GM12864 (cell line): ENCODE measurements at regions not wholly inside any gene's neighbourhood (a gene's known extent, or its start where the extent isn't known, plus 50 kb on each side); places are given as distances from the start of the nearest gene placed in this dataset.
"Not testable (repeated sequence)": the region's sequence is repeated elsewhere in the genome, so short reads cannot be mapped to it uniquely, and the experiment has no call there.

Experiments used
- DNase-seq: peaks from one replicate; pipeline ENCODE4 v3.0.0-alpha.2; 2011; ENCODE audit warnings: low read depth
- H3K4me3 ChIP-seq: 2 replicates; pipeline ENCODE4 v1.5.1; 2011; ENCODE audit warnings: mild to moderate bottlenecking, low read depth, low read length, control low read depth
- TF ChIP-seq, protein P1 (sequence below): IDR thresholded peaks from 2 replicates; pipeline ENCODE4 v1.5.1; 2011; ENCODE audit warnings: low read depth, mild to moderate bottlenecking, moderate library complexity, low read length, control low read depth, inconsistent platforms; ENCODE audit errors: missing control alignments

DNA sequence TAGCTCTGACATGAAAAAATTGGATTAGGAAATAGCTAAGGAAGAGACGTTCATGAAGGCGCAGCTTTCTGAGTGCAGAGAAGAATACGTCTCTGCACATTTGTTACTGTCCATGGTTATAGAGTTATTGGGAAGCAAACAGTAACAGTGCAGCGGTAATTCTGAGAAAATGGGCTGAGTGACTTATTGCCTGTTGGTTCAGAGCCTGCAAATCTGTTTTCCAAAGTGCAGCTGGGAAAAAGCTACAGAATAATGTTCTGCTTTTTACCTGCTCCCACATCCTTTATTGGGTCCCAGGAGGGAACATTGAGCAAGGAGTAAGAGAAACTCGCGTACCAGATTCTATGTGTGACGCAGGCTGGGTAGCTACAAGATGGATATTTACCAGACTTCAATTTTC, 160.2 kb downstream of the BTBD3 start:
- TF ChIP-seq, protein P1, sequence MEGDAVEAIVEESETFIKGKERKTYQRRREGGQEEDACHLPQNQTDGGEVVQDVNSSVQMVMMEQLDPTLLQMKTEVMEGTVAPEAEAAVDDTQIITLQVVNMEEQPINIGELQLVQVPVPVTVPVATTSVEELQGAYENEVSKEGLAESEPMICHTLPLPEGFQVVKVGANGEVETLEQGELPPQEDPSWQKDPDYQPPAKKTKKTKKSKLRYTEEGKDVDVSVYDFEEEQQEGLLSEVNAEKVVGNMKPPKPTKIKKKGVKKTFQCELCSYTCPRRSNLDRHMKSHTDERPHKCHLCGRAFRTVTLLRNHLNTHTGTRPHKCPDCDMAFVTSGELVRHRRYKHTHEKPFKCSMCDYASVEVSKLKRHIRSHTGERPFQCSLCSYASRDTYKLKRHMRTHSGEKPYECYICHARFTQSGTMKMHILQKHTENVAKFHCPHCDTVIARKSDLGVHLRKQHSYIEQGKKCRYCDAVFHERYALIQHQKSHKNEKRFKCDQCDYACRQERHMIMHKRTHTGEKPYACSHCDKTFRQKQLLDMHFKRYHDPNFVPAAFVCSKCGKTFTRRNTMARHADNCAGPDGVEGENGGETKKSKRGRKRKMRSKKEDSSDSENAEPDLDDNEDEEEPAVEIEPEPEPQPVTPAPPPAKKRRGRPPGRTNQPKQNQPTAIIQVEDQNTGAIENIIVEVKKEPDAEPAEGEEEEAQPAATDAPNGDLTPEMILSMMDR, result no peak
- no peak overlapping the region for H3K4me3 ChIP-seq
- no peak for DNase-seq

DNA sequence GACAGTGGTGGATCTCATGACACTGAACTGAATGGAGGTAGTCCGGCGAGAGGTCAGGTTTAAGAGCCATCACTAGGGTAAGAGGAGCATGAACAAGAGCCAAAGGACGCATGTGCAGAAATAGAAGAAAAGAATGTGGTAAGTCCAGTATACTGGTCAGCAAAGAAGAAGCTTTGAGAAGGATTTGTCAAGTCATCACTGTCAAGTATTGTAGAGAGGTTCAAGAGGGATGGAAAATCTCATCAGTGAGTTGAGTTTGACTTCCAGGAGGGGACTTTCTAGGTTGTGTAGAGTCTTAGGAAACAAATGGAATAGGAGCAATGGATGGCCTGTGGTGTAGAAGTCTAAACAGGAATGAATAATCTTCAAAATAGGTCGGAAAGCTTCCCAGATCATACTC, 161.8 kb downstream of the BTBD3 start:
- H3K4me3 ChIP-seq, result no peak overlapping the region
- DNase-seq, result no peak
- TF ChIP-seq, protein P1, result no peak

DNA sequence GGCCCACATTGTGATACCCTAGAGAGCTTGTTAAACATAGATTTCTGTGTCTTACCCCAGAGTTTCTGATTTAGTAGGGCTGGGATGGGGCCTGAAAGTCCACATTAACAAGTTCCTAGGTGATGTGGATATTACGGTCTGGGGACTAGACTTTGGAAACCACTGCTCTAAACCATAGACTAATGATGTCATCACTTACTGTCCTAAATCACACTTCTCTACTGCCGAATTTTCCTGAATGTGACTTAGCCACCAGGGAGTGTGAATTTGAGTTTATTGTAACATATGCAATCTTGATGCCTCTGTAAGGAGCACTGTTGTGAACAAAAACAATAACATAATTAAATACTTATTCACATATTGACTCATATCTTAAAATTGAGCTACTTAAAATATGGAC, 165.6 kb downstream of the BTBD3 start:
- DNase-seq, result no peak
- H3K4me3 ChIP-seq, result no peak overlapping the region

GRCh38 chr20:12084482-12084881, 166.8 kb downstream of the BTBD3 start:
- TF ChIP-seq, protein P1, result no peak
- no peak for DNase-seq
- H3K4me3 ChIP-seq, result no peak overlapping the region

More for the DNA sequence above, 165.6 kb downstream of the BTBD3 start:
- TF ChIP-seq, protein P1, result no peak

GRCh38 chr20:12086359-12086758, 168.7 kb downstream of the BTBD3 start:
- TF ChIP-seq, protein P1, result no peak
- DNase-seq, result no peak
- no peak overlapping the region for H3K4me3 ChIP-seq

GRCh38 chr20:12090920-12091319, 173.2 kb downstream of the BTBD3 start:
- H3K4me3 ChIP-seq, result no peak overlapping the region
- TF ChIP-seq, protein P1, result no peak
- no peak for DNase-seq

DNA sequence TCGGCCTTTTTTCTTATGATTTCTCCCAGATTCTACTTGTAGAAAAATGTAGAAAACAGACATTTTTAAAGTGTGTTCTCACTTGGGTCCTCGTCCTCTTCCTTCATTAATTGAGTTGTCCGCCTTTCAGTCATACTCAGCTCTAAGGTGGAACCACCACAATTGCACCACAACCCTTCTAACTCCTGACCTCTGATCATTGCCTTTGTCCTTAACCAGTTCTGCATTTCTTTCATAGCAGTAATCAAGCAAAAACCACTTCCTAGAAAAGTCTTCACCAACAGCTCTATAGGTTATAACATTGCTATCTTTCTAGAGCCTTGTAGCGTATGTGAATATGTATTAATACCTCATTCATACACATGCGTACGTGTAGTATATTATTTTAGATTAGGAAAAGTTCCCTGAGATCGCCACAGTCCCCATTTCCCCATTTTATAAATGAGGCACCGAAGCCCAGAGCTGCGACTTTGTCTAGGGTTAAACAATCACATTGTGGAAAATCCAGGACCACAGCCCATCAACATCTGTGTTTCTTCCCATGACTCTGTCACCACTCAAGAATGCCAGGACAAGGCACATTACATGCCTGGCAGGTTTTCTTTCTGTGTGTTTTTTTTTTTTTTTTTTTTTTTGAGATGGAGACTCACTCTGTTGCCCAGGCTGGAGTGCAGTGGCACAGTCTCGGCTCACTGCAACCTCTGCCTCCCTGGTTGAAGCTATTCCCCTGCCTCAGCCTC, 175.5 kb downstream of the BTBD3 start:
- TF ChIP-seq, protein P1, result no peak
- no peak overlapping the region for H3K4me3 ChIP-seq
- no peak for DNase-seq

DNA sequence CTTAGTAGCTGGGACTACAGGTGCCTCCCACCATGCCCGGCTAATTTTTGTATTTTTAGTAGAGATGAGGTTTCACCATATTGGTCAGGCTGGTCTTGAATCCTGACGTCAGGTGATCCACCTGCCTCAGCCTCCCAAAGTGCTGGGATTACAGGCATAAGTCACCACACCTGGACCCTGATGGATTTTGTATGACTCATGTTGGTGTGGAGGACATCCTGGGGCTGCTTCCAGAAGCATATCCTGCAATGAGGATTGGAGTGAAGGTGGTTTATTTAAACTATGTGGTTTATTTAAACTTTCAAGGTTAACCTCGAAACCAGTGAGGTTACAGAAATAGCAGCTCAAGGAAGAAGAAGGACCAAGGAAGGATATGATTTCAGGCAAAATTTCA, 176.1 kb downstream of the BTBD3 start:
- not testable (repeated sequence) for H3K4me3 ChIP-seq, DNase-seq
